WI38 (cell line): ENCODE measurements at regions not wholly inside any gene's neighbourhood (a gene's known extent, or its start where the extent isn't known, plus 50 kb on each side); places are given as distances from the start of the nearest gene placed in this dataset.

ENCODE experiments used
- H3K4me3 ChIP-seq: 2 replicates; pipeline ENCODE4 v1.5.1; 2011; ENCODE audit warnings: low read depth, mild to moderate bottlenecking, control low read depth, low read length
- CTCF ChIP-seq: IDR thresholded peaks from 2 replicates; pipeline ENCODE4 v1.5.1; 2012; ENCODE audit warnings: low read depth, mild to moderate bottlenecking, control low read depth, low read length

- H3K4me3 ChIP-seq: no peak overlapping the region
- TF ChIP-seq CTCF: no peak
Observed at GRCh38 chr12:22991250-22991844, 366.4 kb downstream of the ETNK1 start.

- TF ChIP-seq CTCF: no peak
- no peak overlapping the region for H3K4me3 ChIP-seq
Observed at GRCh38 chr12:22993609-22994315, 368.8 kb downstream of the ETNK1 start.

GRCh38 chr12:22994316-22994675 lies 369.3 kb downstream of the ETNK1 start:
- TF ChIP-seq CTCF: no peak
- no peak overlapping the region for H3K4me3 ChIP-seq

- TF ChIP-seq CTCF: no peak
Observed at GRCh38 chr12:23001487-23001886, 376.5 kb downstream of the ETNK1 start.

GRCh38 chr12:23002381-23002780 lies 377.4 kb downstream of the ETNK1 start:
- TF ChIP-seq CTCF: no peak

More at GRCh38 chr12:23001487-23001886, 376.5 kb downstream of the ETNK1 start:
- no peak overlapping the region for H3K4me3 ChIP-seq

GRCh38 chr12:23004473-23005020 lies 379.6 kb downstream of the ETNK1 start:
- TF ChIP-seq CTCF: no peak
- H3K4me3 ChIP-seq: no peak overlapping the region

More at GRCh38 chr12:23002381-23002780, 377.4 kb downstream of the ETNK1 start:
- no peak overlapping the region for H3K4me3 ChIP-seq

- no peak overlapping the region for H3K4me3 ChIP-seq
- TF ChIP-seq CTCF: no peak
Observed at GRCh38 chr12:23005387-23005786, 380.4 kb downstream of the ETNK1 start.
